H9 (cell line): ENCODE measurements at regions not wholly inside any gene's neighbourhood (a gene's known extent, or its start where the extent isn't known, plus 50 kb on each side); places are given as distances from the start of the nearest gene placed in this dataset.

Experiments
- DNase-seq: peaks from one replicate; pipeline ENCODE4 v3.0.0-alpha.2; 2017
- H2AFZ ChIP-seq: one replicate; pipeline ENCODE4 v1.6.1; 2013; ENCODE audit warnings: mild to moderate bottlenecking, low read length, control low read depth, moderate library complexity
- H2AK5ac ChIP-seq: 2 replicates; pipeline ENCODE4 v1.6.1; 2013; ENCODE audit warnings: low read length, control low read depth, mixed read lengths; ENCODE audit not compliant: insufficient read length
- H2BK120ac ChIP-seq: one replicate; pipeline ENCODE4 v1.6.1; 2013; ENCODE audit warnings: low read depth, mild to moderate bottlenecking, low read length, control low read depth, inconsistent platforms; ENCODE audit not compliant: poor library complexity, severe bottlenecking
- H2BK12ac ChIP-seq: 2 replicates; pipeline ENCODE4 v1.6.1; 2013; ENCODE audit warnings: low read length, control low read depth, mixed read lengths, low read depth; ENCODE audit not compliant: insufficient read length
- H2BK15ac ChIP-seq: 2 replicates; pipeline ENCODE4 v1.6.1; 2013; ENCODE audit warnings: low read depth, low read length, control low read depth
- H2BK20ac ChIP-seq: one replicate; pipeline ENCODE4 v1.6.1; 2013; ENCODE audit warnings: low read depth, mild to moderate bottlenecking, low read length, control low read depth, inconsistent platforms; ENCODE audit not compliant: poor library complexity, severe bottlenecking
- H2BK5ac ChIP-seq: 2 replicates; pipeline ENCODE4 v1.6.1; 2013; ENCODE audit warnings: low read length, control low read depth, mixed read lengths; ENCODE audit not compliant: insufficient read length
- H3K14ac ChIP-seq: 2 replicates; pipeline ENCODE4 v1.6.1; 2013; ENCODE audit warnings: low read length, control low read depth; ENCODE audit not compliant: insufficient read depth
- H3K18ac ChIP-seq: 2 replicates; pipeline ENCODE4 v1.6.1; 2013; ENCODE audit warnings: low read depth, mild to moderate bottlenecking, mixed read lengths, low read length, control low read depth; ENCODE audit not compliant: insufficient read length
- H3K23ac ChIP-seq: 2 replicates; pipeline ENCODE4 v1.6.1; 2013; ENCODE audit warnings: low read length, control low read depth, mixed read lengths, low read depth; ENCODE audit not compliant: insufficient read length
- H3K23me2 ChIP-seq: 2 replicates; pipeline ENCODE4 v1.6.1; 2013; ENCODE audit warnings: low read depth, mild to moderate bottlenecking, mixed read lengths, low read length, control low read depth; ENCODE audit not compliant: insufficient read length, poor library complexity, severe bottlenecking
- H3K27ac ChIP-seq: 2 replicates; pipeline ENCODE4 v1.5.1; 2013; ENCODE audit warnings: low read length, control low read depth, mixed read lengths, low read depth; ENCODE audit not compliant: insufficient read length
- H3K27me3 ChIP-seq: 2 replicates; pipeline ENCODE4 v1.6.1; 2013; ENCODE audit warnings: low read length, control low read depth, inconsistent platforms; ENCODE audit not compliant: insufficient read depth
- H3K4ac ChIP-seq: 2 replicates; pipeline ENCODE4 v1.6.1; 2013; ENCODE audit warnings: low read depth, mild to moderate bottlenecking, control low read depth, inconsistent platforms, low read length, moderate library complexity
- H3K4me1 ChIP-seq: 2 replicates; pipeline ENCODE4 v1.6.1; 2013; ENCODE audit warnings: low read length, control low read depth, inconsistent platforms; ENCODE audit not compliant: insufficient read depth
- H3K4me2 ChIP-seq: 2 replicates; pipeline ENCODE4 v1.6.1; 2013; ENCODE audit warnings: low read length, control low read depth, mixed read lengths; ENCODE audit not compliant: insufficient read length, insufficient read depth
- H3K56ac ChIP-seq: 2 replicates; pipeline ENCODE4 v1.6.1; 2013; ENCODE audit warnings: low read depth, mild to moderate bottlenecking, mixed read lengths, low read length, control low read depth; ENCODE audit not compliant: insufficient read length
- H3K79me1 ChIP-seq: 2 replicates; pipeline ENCODE4 v1.6.1; 2013; ENCODE audit warnings: low read depth, mild to moderate bottlenecking, moderate library complexity, low read length, control low read depth, inconsistent platforms; ENCODE audit not compliant: insufficient read depth, poor library complexity, severe bottlenecking
- H3K79me2 ChIP-seq: 2 replicates; pipeline ENCODE4 v1.6.1; 2013; ENCODE audit warnings: low read length, control low read depth, inconsistent platforms; ENCODE audit not compliant: insufficient read depth
- H3K9ac ChIP-seq: 2 replicates; pipeline ENCODE4 v1.6.1; 2013; ENCODE audit warnings: low read length, control low read depth, mixed read lengths; ENCODE audit not compliant: insufficient read length; ENCODE audit errors: extremely low read depth
- H3K9me3 ChIP-seq: one replicate; pipeline ENCODE4 v1.6.1; 2013; ENCODE audit warnings: low read depth, low read length, inconsistent platforms; ENCODE audit not compliant: control insufficient read depth
- H3T11ph ChIP-seq: one replicate; pipeline ENCODE4 v1.6.1; 2013; ENCODE audit warnings: mild to moderate bottlenecking, low read length, control low read depth, inconsistent platforms
- H4K20me1 ChIP-seq: one replicate; pipeline ENCODE4 v1.6.1; 2013; ENCODE audit not compliant: control insufficient read depth, insufficient read length, insufficient read depth
- H4K5ac ChIP-seq: 2 replicates; pipeline ENCODE4 v1.6.1; 2013; ENCODE audit warnings: low read depth, mild to moderate bottlenecking, mixed read lengths, low read length, control low read depth; ENCODE audit not compliant: insufficient read length
- H4K8ac ChIP-seq: replicated peaks from 2 replicates; pipeline ENCODE4 v1.6.1; 2013; ENCODE audit warnings: low read length, control low read depth, mixed read lengths, low read depth; ENCODE audit not compliant: insufficient read length
- H4K91ac ChIP-seq: 2 replicates; pipeline ENCODE4 v1.6.1; 2013; ENCODE audit warnings: low read depth, mild to moderate bottlenecking, moderate library complexity, mixed read lengths, low read length, control low read depth; ENCODE audit not compliant: insufficient read length
- H3K27ac Mint-ChIP-seq, 3 experiments: 2 replicates in 2 of 3; 3 replicates in 1 of 3; pipeline ENCODE4 v1.8.0; 2020 to 2021; ENCODE audit warnings: mixed read lengths in 3 of 3, mild to moderate bottlenecking in 1 of 3, moderate library complexity in 1 of 3
- H3K27me3 Mint-ChIP-seq: 2 replicates; pipeline ENCODE4 v1.8.0; 2021; ENCODE audit warnings: low read depth, mild to moderate bottlenecking, moderate library complexity, mixed read lengths
- H3K36me3 Mint-ChIP-seq, 3 experiments: 2 replicates in 2 of 3; 3 replicates in 1 of 3; pipeline ENCODE4 v1.8.0; 2020 to 2021; ENCODE audit warnings: low read depth in 3 of 3, mixed read lengths in 3 of 3; ENCODE audit not compliant: insufficient read depth in 1 of 3
- H3K4me1 Mint-ChIP-seq, 2 experiments: 2 replicates each; pipeline ENCODE4 v1.8.0; 2020; ENCODE audit warnings: mixed read lengths in 2 of 2
- H3K4me3 Mint-ChIP-seq, 2 experiments: 2 replicates in 1 of 2; 3 replicates in 1 of 2; pipeline ENCODE4 v1.8.0; 2020 to 2021; ENCODE audit warnings: mild to moderate bottlenecking in 2 of 2, mixed read lengths in 2 of 2, moderate library complexity in 1 of 2
- H3K9me3 Mint-ChIP-seq, 2 experiments: 2 replicates in 1 of 2; 3 replicates in 1 of 2; pipeline ENCODE4 v1.8.0; 2020; ENCODE audit warnings: mild to moderate bottlenecking in 2 of 2, mixed read lengths in 2 of 2, moderate library complexity in 1 of 2
- TF ChIP-seq, protein P1 (sequence below): fragments of 200-600 bp; sonication (generic); conservative IDR thresholded peaks from 3 replicates; pipeline ENCODE4 v1.8.0; 2021; ENCODE audit warnings: antibody characterized with exemption, mild to moderate bottlenecking

DNA sequence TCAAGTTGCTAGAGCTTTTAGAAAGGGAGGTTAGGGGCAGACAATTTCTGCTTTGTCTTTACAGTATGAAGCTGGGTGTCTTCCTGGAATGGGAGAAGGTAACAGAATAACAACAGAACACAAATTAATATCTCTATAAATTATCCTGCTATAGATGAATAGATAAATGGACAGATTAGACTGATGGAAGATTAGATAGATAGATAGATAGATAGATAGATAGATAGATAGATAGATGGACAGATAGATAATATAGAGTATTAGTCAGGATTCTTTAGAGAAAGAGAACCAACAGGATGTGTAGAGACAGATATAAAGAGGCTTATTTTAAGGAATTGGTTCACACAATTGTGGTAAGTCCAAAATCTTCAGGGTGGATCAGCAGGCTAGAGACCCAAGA is 302.2 kb downstream of the BCL11A start:
- Histone ChIP-seq H2BK5ac (no peak overlapping the region), H3K9me3 (no peaks in the 10 kb centered on the region), H4K5ac (no peak overlapping the region), H3K23me2 (no peaks in the 10 kb centered on the region), H3K4me1 (no peaks in the 10 kb centered on the region), H3T11ph (no peak overlapping the region), H2BK20ac (no peak overlapping the region), H3K79me1 (no peaks in the 10 kb centered on the region), H2BK12ac (no peak overlapping the region), H3K14ac (no peak overlapping the region), H2AFZ (no peak overlapping the region), H4K91ac (no peak overlapping the region), H2BK15ac (no peak overlapping the region), H3K4ac (no peak overlapping the region), H2BK120ac (no peak overlapping the region), H4K20me1 (no peaks in the 10 kb centered on the region), H3K23ac (no peak overlapping the region), H3K27ac (no peak overlapping the region), H3K18ac (no peak overlapping the region), H3K79me2 (no peaks in the 10 kb centered on the region), H2AK5ac (no peak overlapping the region), H3K4me2 (no peak overlapping the region), H3K9ac (no peak overlapping the region), H3K27me3 (no peaks in the 10 kb centered on the region), H4K8ac (no peak overlapping the region), H3K56ac (no peak overlapping the region)
- TF ChIP-seq, protein P1, sequence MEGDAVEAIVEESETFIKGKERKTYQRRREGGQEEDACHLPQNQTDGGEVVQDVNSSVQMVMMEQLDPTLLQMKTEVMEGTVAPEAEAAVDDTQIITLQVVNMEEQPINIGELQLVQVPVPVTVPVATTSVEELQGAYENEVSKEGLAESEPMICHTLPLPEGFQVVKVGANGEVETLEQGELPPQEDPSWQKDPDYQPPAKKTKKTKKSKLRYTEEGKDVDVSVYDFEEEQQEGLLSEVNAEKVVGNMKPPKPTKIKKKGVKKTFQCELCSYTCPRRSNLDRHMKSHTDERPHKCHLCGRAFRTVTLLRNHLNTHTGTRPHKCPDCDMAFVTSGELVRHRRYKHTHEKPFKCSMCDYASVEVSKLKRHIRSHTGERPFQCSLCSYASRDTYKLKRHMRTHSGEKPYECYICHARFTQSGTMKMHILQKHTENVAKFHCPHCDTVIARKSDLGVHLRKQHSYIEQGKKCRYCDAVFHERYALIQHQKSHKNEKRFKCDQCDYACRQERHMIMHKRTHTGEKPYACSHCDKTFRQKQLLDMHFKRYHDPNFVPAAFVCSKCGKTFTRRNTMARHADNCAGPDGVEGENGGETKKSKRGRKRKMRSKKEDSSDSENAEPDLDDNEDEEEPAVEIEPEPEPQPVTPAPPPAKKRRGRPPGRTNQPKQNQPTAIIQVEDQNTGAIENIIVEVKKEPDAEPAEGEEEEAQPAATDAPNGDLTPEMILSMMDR: no peak
- Mint-ChIP-seq H3K9me3 (no peaks in the 10 kb centered on the region), H3K36me3 (no peaks in the 10 kb centered on the region; a peak in 1 of 7 replicates), H3K27ac (no peak overlapping the region), H3K27me3 (peaks cover 1% of the 10 kb centered on the region; the same call in 1 of the 2 replicates), H3K4me3 (no peak overlapping the region), H3K4me1 (peaks cover 12 to 14% of the 10 kb centered on the region in 2 experiments)
- DNase-seq: no peak
